HG02610 (cell line): ENCODE measurements at regions not wholly inside any gene's neighbourhood (a gene's known extent, or its start where the extent isn't known, plus 50 kb on each side); places are given as distances from the start of the nearest gene placed in this dataset.
A peak's percentile ranks its signal among the peaks of the same experiment; 100 is the strongest.
"Not testable (repeated sequence)": the region's sequence is repeated elsewhere in the genome, so short reads cannot be mapped to it uniquely, and the experiment has no call there.

Experiments used
- ATAC-seq: cut with Tn5 transposase; IDR thresholded peaks from one replicate; pipeline ENCODE4 v1.9.1; 2021; ENCODE audit warnings: mild to moderate bottlenecking, moderate library complexity; ENCODE audit not compliant: unreplicated experiment

- not testable (repeated sequence) for ATAC-seq
Observed at GRCh38 chr9:42430674-42431615, 247.5 kb downstream of the SPATA31A6 start.

- not testable (repeated sequence) for ATAC-seq
Observed at GRCh38 chr9:42431616-42432010, 248.2 kb downstream of the SPATA31A6 start.

GRCh38 chr9:42434844-42435714 is 251.6 kb downstream of the SPATA31A6 start:
- ATAC-seq, result not testable (repeated sequence)

DNA sequence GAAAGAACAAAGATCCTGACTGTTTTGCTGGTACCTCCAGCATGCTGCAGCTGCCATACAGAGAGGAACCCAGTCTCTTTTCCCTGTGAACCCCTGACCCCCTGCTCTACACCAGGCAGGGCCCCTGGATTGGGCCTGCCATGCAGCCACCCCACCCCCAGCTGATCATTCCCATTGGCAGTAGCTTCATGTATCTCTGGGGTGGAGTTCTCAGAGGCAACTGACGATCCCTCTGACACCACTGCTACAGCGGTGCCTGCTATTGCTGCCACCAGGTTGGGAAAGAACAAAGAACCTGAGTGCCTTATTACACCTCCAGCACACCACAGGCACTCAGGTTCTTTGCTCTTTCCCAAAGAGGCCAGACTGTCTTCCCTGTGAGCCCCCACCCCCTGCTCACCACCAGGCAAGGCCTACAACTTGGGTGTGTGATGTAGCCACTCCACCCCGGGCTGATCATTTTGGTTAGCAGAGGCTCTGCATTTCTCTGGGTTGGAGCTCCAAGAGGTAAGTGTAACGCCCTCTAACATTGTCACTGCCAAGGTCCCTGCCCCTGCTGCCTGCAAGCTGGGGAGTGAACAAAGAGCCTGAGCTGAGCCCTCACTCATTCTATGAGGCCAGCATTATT is 252.4 kb downstream of the SPATA31A6 start:
- not testable (repeated sequence) for ATAC-seq

DNA sequence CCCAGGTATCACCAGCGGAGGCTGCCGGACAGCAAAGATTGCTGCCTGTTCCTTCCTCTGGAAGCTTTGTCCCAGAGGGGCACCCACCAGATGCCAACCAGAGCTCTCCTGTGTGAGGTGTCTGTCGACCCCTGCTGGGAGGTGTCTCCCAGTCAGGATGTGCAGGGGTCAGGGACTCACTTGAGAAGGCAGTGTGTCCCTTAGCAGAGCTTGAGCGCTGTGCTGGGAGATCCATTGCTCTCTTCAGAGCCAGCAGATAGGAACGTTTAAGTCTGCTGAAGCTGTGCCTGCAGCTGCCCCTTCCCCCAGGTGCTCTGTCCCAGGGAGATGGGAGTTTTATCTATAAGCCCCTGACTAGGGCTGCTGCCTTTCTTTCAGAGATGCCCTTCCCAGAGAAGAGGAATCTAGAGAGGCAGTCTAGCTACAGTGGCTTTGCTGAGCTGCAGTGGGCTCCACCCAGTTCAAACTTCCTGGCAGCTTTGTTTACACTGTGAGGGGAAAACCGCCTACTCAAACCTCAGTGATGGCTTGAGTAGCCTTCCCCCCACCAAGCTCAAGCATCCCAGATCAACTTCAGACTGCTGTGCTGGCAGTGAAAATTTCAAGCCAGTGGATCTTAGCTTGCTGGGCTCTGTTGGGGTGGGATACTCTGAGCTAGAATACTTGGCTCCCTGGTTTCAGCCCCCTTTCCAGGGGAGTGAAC is 253.7 kb downstream of the SPATA31A6 start:
- ATAC-seq, result not testable (repeated sequence)

DNA sequence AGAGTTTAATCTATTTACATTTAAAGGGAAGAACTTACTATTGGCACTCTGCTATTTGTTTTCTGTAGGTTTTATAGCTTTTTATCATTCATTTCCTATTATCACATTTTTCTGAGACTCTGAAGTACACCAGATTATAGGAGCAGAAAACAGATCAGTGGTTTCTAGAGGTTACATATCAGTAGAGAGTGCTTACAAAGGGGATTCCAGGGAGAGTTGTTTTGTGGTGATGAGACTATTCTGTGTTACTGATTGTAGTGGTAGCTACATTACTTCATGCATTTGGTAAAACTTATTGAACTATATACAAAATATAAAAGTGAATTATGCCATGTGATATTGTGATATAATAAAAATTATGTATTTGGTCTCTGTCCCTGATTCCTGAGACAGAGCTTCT is 259.2 kb downstream of the SPATA31A6 start:
- not testable (repeated sequence) for ATAC-seq

GRCh38 chr9:42443414-42443813 is 260.0 kb downstream of the SPATA31A6 start:
- not testable (repeated sequence) for ATAC-seq

DNA sequence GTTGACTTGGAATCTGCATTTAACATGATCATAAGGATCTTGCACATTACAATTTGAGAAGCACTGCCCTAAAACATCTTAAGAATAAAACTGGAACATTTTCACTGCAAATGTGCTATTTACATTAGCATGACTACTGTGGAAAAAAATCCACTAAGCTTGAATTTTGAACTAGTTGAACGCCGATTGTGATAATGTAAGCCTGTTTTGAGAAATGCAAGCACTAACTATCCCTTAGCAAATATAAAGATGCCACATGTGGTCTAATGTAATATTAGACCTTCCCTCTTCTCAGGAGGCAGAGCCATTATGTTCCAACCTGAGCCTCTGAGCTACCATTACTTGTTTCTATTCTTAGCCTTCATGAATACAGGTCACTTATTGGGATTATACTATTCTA is 278.0 kb downstream of the SPATA31A6 start:
- not testable (repeated sequence) for ATAC-seq

- ATAC-seq, result not testable (repeated sequence)
Observed at GRCh38 chr9:42461863-42462262, 278.4 kb downstream of the SPATA31A6 start.

DNA sequence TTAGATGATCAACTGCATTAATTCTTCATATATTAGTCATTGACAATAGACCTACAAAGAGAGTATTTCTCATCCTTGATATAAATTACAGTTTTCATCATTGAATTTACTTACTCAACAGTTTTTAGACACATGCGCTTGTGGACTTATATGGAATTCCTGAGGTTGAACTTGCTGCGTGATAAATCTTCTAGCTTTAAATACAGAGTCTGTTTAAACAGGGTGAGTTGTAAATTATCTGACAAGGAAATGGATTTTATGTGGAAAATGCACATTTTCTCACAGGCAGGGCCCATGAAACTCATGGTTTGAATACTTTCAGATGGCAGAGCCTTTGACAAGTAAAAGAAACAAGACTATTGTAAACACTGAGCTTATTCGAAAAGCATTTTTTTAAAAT is 280.5 kb downstream of the SPATA31A6 start:
- ATAC-seq, result not testable (repeated sequence)

GRCh38 chr9:42470577-42470976 is 287.1 kb downstream of the SPATA31A6 start:
- ATAC-seq, result not testable (repeated sequence)

- ATAC-seq, result not testable (repeated sequence)
Observed at GRCh38 chr9:42490989-42491388, 307.5 kb downstream of the SPATA31A6 start.

DNA sequence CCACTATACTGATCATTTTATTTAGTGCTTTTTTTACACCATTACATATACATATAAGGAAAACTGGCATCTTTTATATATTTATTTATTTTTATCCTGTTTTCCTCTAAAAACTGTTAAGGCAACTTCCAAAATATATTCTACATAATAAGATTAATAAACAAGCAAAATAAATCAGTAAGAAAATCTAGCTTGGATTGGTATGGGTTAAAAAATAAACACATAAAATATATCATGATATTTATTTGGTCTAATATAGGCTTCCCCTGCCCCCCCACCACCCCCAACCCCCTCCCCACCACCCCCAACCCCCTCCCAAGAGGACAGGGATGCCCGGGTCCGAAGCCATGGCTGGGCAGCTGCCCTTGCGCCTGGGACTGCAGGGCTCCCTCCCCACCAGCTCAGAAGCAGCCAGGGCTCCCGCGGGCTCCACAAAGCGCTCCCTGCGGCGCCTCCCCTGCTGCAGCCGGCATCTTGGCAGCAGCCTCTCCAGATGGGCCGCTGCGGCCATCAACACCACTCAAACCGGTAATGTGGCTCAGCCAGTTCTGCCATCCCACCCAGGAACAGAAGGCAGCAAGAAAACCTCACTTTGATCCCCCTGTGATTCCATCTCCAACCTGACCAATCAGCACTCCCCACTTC is 319.3 kb downstream of the SPATA31A6 start:
- ATAC-seq, result not testable (repeated sequence)

GRCh38 chr9:42508111-42508510 is 324.7 kb downstream of the SPATA31A6 start:
- not testable (repeated sequence) for ATAC-seq

DNA sequence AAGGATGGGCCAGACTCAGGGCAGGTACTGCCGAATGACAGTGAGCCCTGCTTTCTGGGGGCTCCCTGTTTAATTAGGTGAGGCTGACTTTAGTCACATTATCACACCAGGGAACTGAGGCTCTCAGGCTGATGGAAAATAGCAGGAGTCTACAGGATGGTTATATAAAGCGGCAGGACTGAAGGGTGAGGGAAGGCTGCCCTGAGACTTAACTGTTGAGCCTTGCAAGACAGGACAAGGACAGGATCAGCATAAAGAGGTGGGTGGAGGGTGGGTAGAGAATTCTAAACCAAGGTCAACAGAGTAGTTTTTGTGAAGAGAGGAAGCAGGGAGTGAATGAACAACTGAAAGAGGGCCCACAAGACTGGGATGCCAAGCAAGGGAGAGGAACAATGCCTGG is 330.1 kb downstream of the SPATA31A6 start:
- ATAC-seq, result not testable (repeated sequence)

GRCh38 chr9:42534325-42534983 is 351.0 kb downstream of the SPATA31A6 start:
- ATAC-seq, result not testable (repeated sequence)

GRCh38 chr9:42534984-42535325 is 351.5 kb downstream of the SPATA31A6 start:
- not testable (repeated sequence) for ATAC-seq

- ATAC-seq, result peak; percentile 80
Observed at GRCh38 chr9:42550789-42551357, 367.4 kb downstream of the SPATA31A6 start.

DNA sequence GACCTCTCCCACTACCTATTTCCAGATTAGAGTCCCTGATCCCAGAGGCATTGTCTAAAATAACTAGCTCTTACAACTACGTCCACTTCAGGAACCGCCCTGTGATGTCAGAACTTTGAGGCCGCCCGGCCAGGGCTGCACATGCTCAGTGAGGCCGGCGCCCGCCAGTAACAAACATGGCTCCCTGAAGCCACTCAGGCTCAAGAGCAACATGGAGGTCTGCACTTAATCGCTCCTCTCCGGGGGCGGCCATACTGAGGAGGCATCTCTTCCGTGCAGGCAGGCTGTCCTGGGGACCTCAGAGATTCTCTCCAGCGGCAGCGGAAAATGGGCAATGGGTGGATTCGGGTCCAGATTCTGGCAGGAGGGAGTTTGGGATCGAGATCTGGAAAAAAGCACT is 385.1 kb downstream of the SPATA31A6 start:
- ATAC-seq, result not testable (repeated sequence)
